H9 (cell line): ENCODE measurements at regions not wholly inside any gene's neighbourhood (a gene's known extent, or its start where the extent isn't known, plus 50 kb on each side); places are given as distances from the start of the nearest gene placed in this dataset.
A peak's percentile ranks its signal among the peaks of the same experiment; 100 is the strongest.

ENCODE experiments used
- DNase-seq: peaks from one replicate; pipeline ENCODE4 v3.0.0-alpha.2; 2017
- H2AFZ ChIP-seq: one replicate; pipeline ENCODE4 v1.6.1; 2013; ENCODE audit warnings: mild to moderate bottlenecking, low read length, control low read depth, moderate library complexity
- H2AK5ac ChIP-seq: 2 replicates; pipeline ENCODE4 v1.6.1; 2013; ENCODE audit warnings: low read length, control low read depth, mixed read lengths; ENCODE audit not compliant: insufficient read length
- H2BK120ac ChIP-seq: one replicate; pipeline ENCODE4 v1.6.1; 2013; ENCODE audit warnings: low read depth, mild to moderate bottlenecking, low read length, control low read depth, inconsistent platforms; ENCODE audit not compliant: poor library complexity, severe bottlenecking
- H2BK12ac ChIP-seq: 2 replicates; pipeline ENCODE4 v1.6.1; 2013; ENCODE audit warnings: low read length, control low read depth, mixed read lengths, low read depth; ENCODE audit not compliant: insufficient read length
- H2BK15ac ChIP-seq: 2 replicates; pipeline ENCODE4 v1.6.1; 2013; ENCODE audit warnings: low read depth, low read length, control low read depth
- H2BK20ac ChIP-seq: one replicate; pipeline ENCODE4 v1.6.1; 2013; ENCODE audit warnings: low read depth, mild to moderate bottlenecking, low read length, control low read depth, inconsistent platforms; ENCODE audit not compliant: poor library complexity, severe bottlenecking
- H2BK5ac ChIP-seq: 2 replicates; pipeline ENCODE4 v1.6.1; 2013; ENCODE audit warnings: low read length, control low read depth, mixed read lengths; ENCODE audit not compliant: insufficient read length
- H3K14ac ChIP-seq: 2 replicates; pipeline ENCODE4 v1.6.1; 2013; ENCODE audit warnings: low read length, control low read depth; ENCODE audit not compliant: insufficient read depth
- H3K18ac ChIP-seq: 2 replicates; pipeline ENCODE4 v1.6.1; 2013; ENCODE audit warnings: low read depth, mild to moderate bottlenecking, mixed read lengths, low read length, control low read depth; ENCODE audit not compliant: insufficient read length
- H3K23ac ChIP-seq: 2 replicates; pipeline ENCODE4 v1.6.1; 2013; ENCODE audit warnings: low read length, control low read depth, mixed read lengths, low read depth; ENCODE audit not compliant: insufficient read length
- H3K23me2 ChIP-seq: 2 replicates; pipeline ENCODE4 v1.6.1; 2013; ENCODE audit warnings: low read depth, mild to moderate bottlenecking, mixed read lengths, low read length, control low read depth; ENCODE audit not compliant: insufficient read length, poor library complexity, severe bottlenecking
- H3K27ac ChIP-seq: 2 replicates; pipeline ENCODE4 v1.5.1; 2013; ENCODE audit warnings: low read length, control low read depth, mixed read lengths, low read depth; ENCODE audit not compliant: insufficient read length
- H3K27me3 ChIP-seq: 2 replicates; pipeline ENCODE4 v1.6.1; 2013; ENCODE audit warnings: low read length, control low read depth, inconsistent platforms; ENCODE audit not compliant: insufficient read depth
- H3K4ac ChIP-seq: 2 replicates; pipeline ENCODE4 v1.6.1; 2013; ENCODE audit warnings: low read depth, mild to moderate bottlenecking, control low read depth, inconsistent platforms, low read length, moderate library complexity
- H3K4me1 ChIP-seq: 2 replicates; pipeline ENCODE4 v1.6.1; 2013; ENCODE audit warnings: low read length, control low read depth, inconsistent platforms; ENCODE audit not compliant: insufficient read depth
- H3K4me2 ChIP-seq: 2 replicates; pipeline ENCODE4 v1.6.1; 2013; ENCODE audit warnings: low read length, control low read depth, mixed read lengths; ENCODE audit not compliant: insufficient read length, insufficient read depth
- H3K56ac ChIP-seq: 2 replicates; pipeline ENCODE4 v1.6.1; 2013; ENCODE audit warnings: low read depth, mild to moderate bottlenecking, mixed read lengths, low read length, control low read depth; ENCODE audit not compliant: insufficient read length
- H3K79me1 ChIP-seq: 2 replicates; pipeline ENCODE4 v1.6.1; 2013; ENCODE audit warnings: low read depth, mild to moderate bottlenecking, moderate library complexity, low read length, control low read depth, inconsistent platforms; ENCODE audit not compliant: insufficient read depth, poor library complexity, severe bottlenecking
- H3K79me2 ChIP-seq: 2 replicates; pipeline ENCODE4 v1.6.1; 2013; ENCODE audit warnings: low read length, control low read depth, inconsistent platforms; ENCODE audit not compliant: insufficient read depth
- H3K9ac ChIP-seq: 2 replicates; pipeline ENCODE4 v1.6.1; 2013; ENCODE audit warnings: low read length, control low read depth, mixed read lengths; ENCODE audit not compliant: insufficient read length; ENCODE audit errors: extremely low read depth
- H3K9me3 ChIP-seq: one replicate; pipeline ENCODE4 v1.6.1; 2013; ENCODE audit warnings: low read depth, low read length, inconsistent platforms; ENCODE audit not compliant: control insufficient read depth
- H3T11ph ChIP-seq: one replicate; pipeline ENCODE4 v1.6.1; 2013; ENCODE audit warnings: mild to moderate bottlenecking, low read length, control low read depth, inconsistent platforms
- H4K20me1 ChIP-seq: one replicate; pipeline ENCODE4 v1.6.1; 2013; ENCODE audit not compliant: control insufficient read depth, insufficient read length, insufficient read depth
- H4K5ac ChIP-seq: 2 replicates; pipeline ENCODE4 v1.6.1; 2013; ENCODE audit warnings: low read depth, mild to moderate bottlenecking, mixed read lengths, low read length, control low read depth; ENCODE audit not compliant: insufficient read length
- H4K8ac ChIP-seq: replicated peaks from 2 replicates; pipeline ENCODE4 v1.6.1; 2013; ENCODE audit warnings: low read length, control low read depth, mixed read lengths, low read depth; ENCODE audit not compliant: insufficient read length
- H4K91ac ChIP-seq: 2 replicates; pipeline ENCODE4 v1.6.1; 2013; ENCODE audit warnings: low read depth, mild to moderate bottlenecking, moderate library complexity, mixed read lengths, low read length, control low read depth; ENCODE audit not compliant: insufficient read length
- H3K27ac Mint-ChIP-seq, 3 experiments: 2 replicates in 2 of 3; 3 replicates in 1 of 3; pipeline ENCODE4 v1.8.0; 2020 to 2021; ENCODE audit warnings: mixed read lengths in 3 of 3, mild to moderate bottlenecking in 1 of 3, moderate library complexity in 1 of 3
- H3K27me3 Mint-ChIP-seq: 2 replicates; pipeline ENCODE4 v1.8.0; 2021; ENCODE audit warnings: low read depth, mild to moderate bottlenecking, moderate library complexity, mixed read lengths
- H3K36me3 Mint-ChIP-seq, 3 experiments: 2 replicates in 2 of 3; 3 replicates in 1 of 3; pipeline ENCODE4 v1.8.0; 2020 to 2021; ENCODE audit warnings: low read depth in 3 of 3, mixed read lengths in 3 of 3; ENCODE audit not compliant: insufficient read depth in 1 of 3
- H3K4me1 Mint-ChIP-seq, 2 experiments: 2 replicates each; pipeline ENCODE4 v1.8.0; 2020; ENCODE audit warnings: mixed read lengths in 2 of 2
- H3K4me3 Mint-ChIP-seq, 2 experiments: 2 replicates in 1 of 2; 3 replicates in 1 of 2; pipeline ENCODE4 v1.8.0; 2020 to 2021; ENCODE audit warnings: mild to moderate bottlenecking in 2 of 2, mixed read lengths in 2 of 2, moderate library complexity in 1 of 2
- H3K9me3 Mint-ChIP-seq, 2 experiments: 2 replicates in 1 of 2; 3 replicates in 1 of 2; pipeline ENCODE4 v1.8.0; 2020; ENCODE audit warnings: mild to moderate bottlenecking in 2 of 2, mixed read lengths in 2 of 2, moderate library complexity in 1 of 2
- WGBS: extraction: QIAGEN DNeasy Blood & Tissue Kit; methylation state at CpG from one replicate; pipeline ENCODE4 v1.1.7; 2013; ENCODE audit warnings: missing lambda C conversion rate, low lambda C conversion rate, mixed read lengths; ENCODE audit not compliant: insufficient read length; ENCODE audit errors: extremely low coverage; 5-methylcytosine and 5-hydroxymethylcytosine counted together
- TF ChIP-seq, protein P1 (sequence below): fragments of 200-600 bp; sonication (generic); conservative IDR thresholded peaks from 3 replicates; pipeline ENCODE4 v1.8.0; 2021; ENCODE audit warnings: antibody characterized with exemption, mild to moderate bottlenecking

DNA sequence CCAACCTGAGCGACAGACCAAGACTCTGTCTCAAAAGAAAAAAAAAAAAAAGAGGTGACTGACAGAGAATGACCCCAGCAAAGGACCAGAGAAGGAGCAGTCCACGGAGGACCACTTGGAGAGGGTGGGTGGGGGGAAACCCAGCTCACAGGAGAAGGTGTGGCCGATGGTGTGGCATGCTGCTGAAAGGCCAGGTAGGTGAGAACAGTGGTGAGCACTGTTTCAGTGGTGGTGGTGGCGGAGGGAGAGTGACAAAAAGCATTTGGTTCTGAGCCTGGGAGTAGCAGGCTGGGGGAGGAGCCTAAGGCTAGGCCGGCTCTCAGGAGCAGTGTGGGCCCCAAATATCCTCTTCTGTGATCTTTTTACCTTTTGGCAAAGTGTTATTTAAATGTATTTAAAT, 63.8 kb downstream of the IRF2BPL start:
- no peak overlapping the region for H3K4ac ChIP-seq
- TF ChIP-seq, protein P1, sequence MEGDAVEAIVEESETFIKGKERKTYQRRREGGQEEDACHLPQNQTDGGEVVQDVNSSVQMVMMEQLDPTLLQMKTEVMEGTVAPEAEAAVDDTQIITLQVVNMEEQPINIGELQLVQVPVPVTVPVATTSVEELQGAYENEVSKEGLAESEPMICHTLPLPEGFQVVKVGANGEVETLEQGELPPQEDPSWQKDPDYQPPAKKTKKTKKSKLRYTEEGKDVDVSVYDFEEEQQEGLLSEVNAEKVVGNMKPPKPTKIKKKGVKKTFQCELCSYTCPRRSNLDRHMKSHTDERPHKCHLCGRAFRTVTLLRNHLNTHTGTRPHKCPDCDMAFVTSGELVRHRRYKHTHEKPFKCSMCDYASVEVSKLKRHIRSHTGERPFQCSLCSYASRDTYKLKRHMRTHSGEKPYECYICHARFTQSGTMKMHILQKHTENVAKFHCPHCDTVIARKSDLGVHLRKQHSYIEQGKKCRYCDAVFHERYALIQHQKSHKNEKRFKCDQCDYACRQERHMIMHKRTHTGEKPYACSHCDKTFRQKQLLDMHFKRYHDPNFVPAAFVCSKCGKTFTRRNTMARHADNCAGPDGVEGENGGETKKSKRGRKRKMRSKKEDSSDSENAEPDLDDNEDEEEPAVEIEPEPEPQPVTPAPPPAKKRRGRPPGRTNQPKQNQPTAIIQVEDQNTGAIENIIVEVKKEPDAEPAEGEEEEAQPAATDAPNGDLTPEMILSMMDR = no peak
- no peak overlapping the region for H3K9ac ChIP-seq
- no peak overlapping the region for H3K18ac ChIP-seq
- Mint-ChIP-seq H3K27me3 (no peaks in the 10 kb centered on the region; the same call in 1 of the 2 replicates), H3K4me3 (no peak overlapping the region), H3K4me1 (peaks cover 67 to 74% of the 10 kb centered on the region in 2 experiments), H3K27ac (peak overlapping the region in 1 of 3 experiments; percentile 68; a peak in 1 of 7 replicates), H3K9me3 (no peaks in the 10 kb centered on the region; a peak in 1 of 5 replicates), H3K36me3 (no peaks in the 10 kb centered on the region; a peak in 1 of 7 replicates)
- H3K27me3 ChIP-seq = no peaks in the 10 kb centered on the region
- no peak overlapping the region for H3T11ph ChIP-seq
- H2BK20ac ChIP-seq = no peak overlapping the region
- no peaks in the 10 kb centered on the region for H3K23me2 ChIP-seq
- H3K56ac ChIP-seq = no peak overlapping the region
- peaks cover 5% of the 10 kb centered on the region; the same call in 1 of the 2 replicates for H3K4me1 ChIP-seq
- H3K79me1 ChIP-seq = no peaks in the 10 kb centered on the region
- H4K8ac ChIP-seq = no peak overlapping the region
- H2AK5ac ChIP-seq = no peak overlapping the region
- H3K4me2 ChIP-seq = no peak overlapping the region
- no peak overlapping the region for H2BK15ac ChIP-seq
- no peaks in the 10 kb centered on the region for H3K9me3 ChIP-seq
- H3K79me2 ChIP-seq = no peaks in the 10 kb centered on the region
- no peak overlapping the region for H4K91ac ChIP-seq
- no peaks in the 10 kb centered on the region for H4K20me1 ChIP-seq
- H3K23ac ChIP-seq = no peak overlapping the region
- peak overlapping the region; percentile 32; the same call in 1 of the 2 replicates for H3K14ac ChIP-seq
- no peak overlapping the region for H2BK12ac ChIP-seq
- no peak overlapping the region for H2BK120ac ChIP-seq
- H2AFZ ChIP-seq = no peak overlapping the region
- H3K27ac ChIP-seq = no peak overlapping the region
- H4K5ac ChIP-seq = no peak overlapping the region
- WGBS = no CpG with 5 or more reads among the region's 5 CpGs
- no peak overlapping the region for H2BK5ac ChIP-seq
- DNase-seq = no peak
